Activated CD4-positive, alpha-beta T cell treated with anti-CD3 and anti-CD28 coated beads, Interleukin-2, amount 10 ng/mL, durations not matched to agents 7 days and 5 days (primary cell): ENCODE measurements at regions not wholly inside any gene's neighbourhood (a gene's known extent, or its start where the extent isn't known, plus 50 kb on each side); places are given as distances from the start of the nearest gene placed in this dataset.

Experiments
- CTCF ChIA-PET: fragments of 350-600 bp; sonication (Branson Sonifier 250); formaldehyde crosslinking; loops from one replicate; lab custom pipeline; 2021; ENCODE audit warnings: antibody characterized with exemption; lab: Charles Lee
- POLR2A ChIA-PET: fragments of 350-600 bp; sonication (Branson Sonifier 250); formaldehyde crosslinking; loops from one replicate; lab custom pipeline; 2021; ENCODE audit warnings: antibody characterized with exemption; lab: Charles Lee
- DNase-seq: peaks from one replicate; pipeline ENCODE4 v3.0.0-alpha.2; 2020
- H3K27ac Mint-ChIP-seq: one replicate; pipeline ENCODE4 v1.8.0; 2021; ENCODE audit warnings: mild to moderate bottlenecking, moderate library complexity, mixed read lengths
- H3K27me3 Mint-ChIP-seq: one replicate; pipeline ENCODE4 v1.8.0; 2021; ENCODE audit warnings: mixed read lengths
- H3K36me3 Mint-ChIP-seq: one replicate; pipeline ENCODE4 v1.8.0; 2021; ENCODE audit warnings: low read depth, mixed read lengths
- H3K4me1 Mint-ChIP-seq: one replicate; pipeline ENCODE4 v1.8.0; 2021; ENCODE audit warnings: mixed read lengths
- H3K4me3 Mint-ChIP-seq: one replicate; pipeline ENCODE4 v1.8.0; 2021; ENCODE audit warnings: mild to moderate bottlenecking, moderate library complexity, mixed read lengths
- H3K9me3 Mint-ChIP-seq: one replicate; pipeline ENCODE4 v1.8.0; 2021; ENCODE audit warnings: mixed read lengths

DNA sequence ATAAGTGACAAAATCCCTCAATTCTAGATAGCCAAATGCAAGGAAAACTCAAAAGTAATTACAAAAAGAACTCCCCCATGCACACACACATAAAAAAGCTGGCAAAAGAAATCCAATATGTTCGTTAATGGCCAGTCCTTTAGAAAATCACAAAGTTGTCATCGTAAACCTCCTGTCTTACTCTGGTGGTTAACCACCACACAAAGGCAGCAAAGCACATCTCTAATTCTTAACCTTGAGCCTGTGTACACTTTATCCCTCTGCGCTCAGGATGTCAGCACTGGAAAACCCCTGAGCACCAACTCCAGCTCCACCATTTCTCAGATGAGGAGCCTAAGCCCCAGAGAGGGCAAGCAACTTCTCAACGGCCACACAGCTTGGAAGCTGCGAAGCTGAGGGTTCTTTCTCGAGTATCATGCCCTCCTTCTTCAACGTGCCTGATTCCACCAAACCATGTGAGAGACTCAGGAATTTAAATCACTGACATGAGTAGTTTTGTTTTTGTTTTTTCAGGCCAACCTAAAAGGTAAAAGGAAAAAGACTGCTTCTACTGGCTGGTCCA, 72.5 kb downstream of the C16orf95 start:
- H3K36me3 Mint-ChIP-seq = no peaks in the 10 kb centered on the region
- POLR2A ChIA-PET = no interaction called here
- no peak for DNase-seq
- no peaks in the 10 kb centered on the region for H3K27me3 Mint-ChIP-seq
- no peak overlapping the region for H3K27ac Mint-ChIP-seq
- H3K4me3 Mint-ChIP-seq = no peak overlapping the region
- peaks cover 17% of the 10 kb centered on the region for H3K4me1 Mint-ChIP-seq
- H3K9me3 Mint-ChIP-seq = no peaks in the 10 kb centered on the region
- CTCF ChIA-PET = no interaction called here

DNA sequence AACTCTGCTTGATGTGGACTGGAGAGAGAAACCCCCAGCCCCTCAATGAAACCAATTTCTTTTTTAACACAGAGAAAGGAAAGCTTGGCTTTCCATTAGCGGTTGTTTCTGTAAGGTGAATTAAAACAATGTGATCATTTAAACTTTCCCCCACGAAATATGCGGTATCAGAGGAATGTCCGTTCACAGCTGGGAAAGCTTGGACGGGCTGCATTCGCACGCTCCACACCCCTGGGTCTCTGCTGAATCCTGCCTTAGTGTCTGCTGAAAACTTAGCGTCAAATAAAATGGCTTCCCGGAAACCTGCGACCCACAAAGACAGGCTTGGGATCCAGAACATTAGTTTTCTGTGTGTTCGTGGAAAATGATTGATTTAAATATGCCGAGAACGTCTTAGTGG, 71.7 kb downstream of the C16orf95 start:
- no peak overlapping the region for H3K4me3 Mint-ChIP-seq
- H3K4me1 Mint-ChIP-seq = peaks cover 17% of the 10 kb centered on the region
- CTCF ChIA-PET = interaction anchor here (0.6 kb wide), 1 partner anchor 59 kb away, joined by 3 read pairs; no protein-coding TSS in a partner anchor
- H3K9me3 Mint-ChIP-seq = no peaks in the 10 kb centered on the region
- H3K27me3 Mint-ChIP-seq = no peaks in the 10 kb centered on the region
- H3K27ac Mint-ChIP-seq = no peak overlapping the region
- DNase-seq = no peak
- POLR2A ChIA-PET = no interaction called here
- H3K36me3 Mint-ChIP-seq = no peaks in the 10 kb centered on the region

DNA sequence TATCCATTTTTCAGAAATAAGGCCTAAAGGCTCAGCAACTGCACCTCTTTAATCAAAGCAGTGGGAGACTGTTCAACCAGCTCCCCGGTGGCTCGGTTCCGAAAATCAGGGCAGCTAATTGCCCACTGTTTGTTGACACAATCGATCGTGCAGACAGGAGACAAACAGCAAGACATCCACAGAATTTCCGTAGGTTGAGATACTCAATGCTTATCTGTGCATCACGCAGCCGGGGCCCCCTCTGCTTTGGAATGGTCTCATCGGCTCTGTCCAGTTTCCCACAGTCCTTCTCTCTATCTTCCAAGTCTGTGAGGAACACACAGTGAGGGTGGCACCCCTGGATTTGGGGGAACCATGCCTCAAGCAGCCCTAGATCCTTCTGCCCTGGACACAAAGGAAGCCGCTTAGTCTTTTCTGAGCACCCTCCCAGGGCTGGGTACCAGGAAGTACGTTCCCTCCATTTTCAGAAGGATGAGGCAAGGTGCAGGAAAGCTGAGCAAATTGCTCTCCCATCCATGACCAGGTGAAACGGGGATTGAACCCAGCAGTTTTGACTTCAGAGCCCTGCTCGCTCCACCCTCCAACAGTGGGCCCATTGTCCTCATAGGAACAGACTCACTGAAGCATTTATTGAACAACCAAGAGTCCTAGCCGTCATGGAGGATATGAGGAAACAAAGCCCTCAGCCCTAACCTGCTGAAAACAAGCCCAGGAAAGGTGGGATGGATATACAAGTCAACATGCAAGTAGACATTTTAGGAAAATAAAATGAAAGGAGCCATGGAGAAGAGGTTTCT, 70.7 kb downstream of the C16orf95 start:
- Mint-ChIP-seq H3K27ac (no peak overlapping the region), H3K36me3 (no peaks in the 10 kb centered on the region), H3K9me3 (no peaks in the 10 kb centered on the region), H3K27me3 (no peaks in the 10 kb centered on the region), H3K4me1 (peaks cover 17% of the 10 kb centered on the region), H3K4me3 (no peak overlapping the region)
- POLR2A ChIA-PET = no interaction called here
- CTCF ChIA-PET = no interaction called here
- DNase-seq = no peak

DNA sequence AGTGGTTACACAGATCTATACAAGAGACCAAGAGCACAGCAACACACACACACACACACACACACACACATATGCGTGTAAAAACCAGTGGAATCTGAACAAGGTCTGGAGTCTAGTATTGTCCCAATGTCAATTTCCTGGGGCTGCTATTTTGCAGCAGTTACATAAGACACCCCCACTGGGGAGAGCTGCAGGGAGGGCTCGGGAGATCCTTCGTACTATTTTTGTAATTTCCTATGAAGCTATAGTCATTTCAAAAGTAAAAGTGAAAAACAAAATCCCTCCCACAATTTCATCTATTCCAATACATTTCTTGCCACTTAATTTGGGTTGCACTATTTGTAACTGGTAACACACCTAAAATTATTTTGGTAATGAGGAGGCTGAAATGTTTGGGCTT, 68.5 kb downstream of the C16orf95 start:
- POLR2A ChIA-PET = no interaction called here
- H3K9me3 Mint-ChIP-seq = no peaks in the 10 kb centered on the region
- H3K27ac Mint-ChIP-seq = peak overlapping the region; percentile 32
- H3K36me3 Mint-ChIP-seq = no peaks in the 10 kb centered on the region
- no peak for DNase-seq
- no peak overlapping the region for H3K4me3 Mint-ChIP-seq
- H3K4me1 Mint-ChIP-seq = peaks cover 10% of the 10 kb centered on the region
- H3K27me3 Mint-ChIP-seq = no peaks in the 10 kb centered on the region
- CTCF ChIA-PET = no interaction called here

DNA sequence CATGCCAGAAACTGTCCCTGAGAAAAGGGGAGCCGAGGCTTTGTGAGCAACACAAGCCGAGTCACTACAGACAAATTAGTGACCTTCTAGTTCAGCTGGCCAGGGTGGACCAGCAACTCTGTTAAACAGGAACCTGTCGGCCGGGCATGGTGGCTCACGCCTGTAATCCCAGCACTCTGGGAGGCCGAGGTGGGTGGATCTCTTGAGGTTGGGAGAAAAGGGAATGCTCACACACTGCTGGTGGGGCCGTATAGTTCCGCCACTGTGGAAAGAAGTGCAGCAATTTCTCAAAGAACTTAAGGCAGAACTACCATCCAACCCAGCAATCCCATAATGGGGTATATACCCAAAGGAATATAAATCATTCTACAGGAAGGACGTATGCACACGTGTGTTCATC, 67.8 kb downstream of the C16orf95 start:
- Mint-ChIP-seq H3K36me3 (no peaks in the 10 kb centered on the region), H3K4me3 (no peak overlapping the region)
- CTCF ChIA-PET = no interaction called here

DNA sequence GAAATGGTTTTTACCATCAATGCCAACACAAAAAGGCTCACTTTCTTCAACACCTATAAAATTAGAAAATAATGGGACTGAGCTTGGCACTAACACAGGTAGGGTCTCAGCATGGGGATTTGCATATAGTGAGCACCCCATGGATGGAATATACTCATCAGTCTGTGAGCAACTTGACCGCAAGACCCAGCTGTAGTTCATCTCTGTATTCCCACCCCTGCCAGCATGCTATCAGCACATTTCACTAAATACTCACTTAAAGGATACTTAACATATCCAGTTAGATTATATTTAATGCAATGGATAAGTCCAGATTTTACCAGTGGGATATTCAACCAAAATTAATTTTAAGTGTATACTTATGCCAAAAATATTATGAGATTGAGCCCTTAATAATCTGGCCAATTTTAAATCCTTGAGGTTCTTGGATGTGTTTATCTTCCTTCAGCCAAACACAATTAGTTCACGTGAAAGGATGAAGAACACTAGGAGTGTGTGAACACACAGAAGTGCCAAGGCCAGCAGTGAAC, 66.7 kb downstream of the C16orf95 start:
- no peak overlapping the region for H3K27ac Mint-ChIP-seq
- no peaks in the 10 kb centered on the region for H3K27me3 Mint-ChIP-seq
- no peaks in the 10 kb centered on the region for H3K9me3 Mint-ChIP-seq
- POLR2A ChIA-PET = no interaction called here
- no peak overlapping the region for H3K4me3 Mint-ChIP-seq
- CTCF ChIA-PET = no interaction called here
- peaks cover 9% of the 10 kb centered on the region for H3K4me1 Mint-ChIP-seq
- H3K36me3 Mint-ChIP-seq = no peaks in the 10 kb centered on the region
- DNase-seq = no peak

More for the DNA sequence above, 67.8 kb downstream of the C16orf95 start:
- no peak overlapping the region for H3K27ac Mint-ChIP-seq
- no peaks in the 10 kb centered on the region for H3K9me3 Mint-ChIP-seq
- H3K27me3 Mint-ChIP-seq = no peaks in the 10 kb centered on the region
- POLR2A ChIA-PET = no interaction called here
- H3K4me1 Mint-ChIP-seq = peaks cover 10% of the 10 kb centered on the region
- DNase-seq = no peak

DNA sequence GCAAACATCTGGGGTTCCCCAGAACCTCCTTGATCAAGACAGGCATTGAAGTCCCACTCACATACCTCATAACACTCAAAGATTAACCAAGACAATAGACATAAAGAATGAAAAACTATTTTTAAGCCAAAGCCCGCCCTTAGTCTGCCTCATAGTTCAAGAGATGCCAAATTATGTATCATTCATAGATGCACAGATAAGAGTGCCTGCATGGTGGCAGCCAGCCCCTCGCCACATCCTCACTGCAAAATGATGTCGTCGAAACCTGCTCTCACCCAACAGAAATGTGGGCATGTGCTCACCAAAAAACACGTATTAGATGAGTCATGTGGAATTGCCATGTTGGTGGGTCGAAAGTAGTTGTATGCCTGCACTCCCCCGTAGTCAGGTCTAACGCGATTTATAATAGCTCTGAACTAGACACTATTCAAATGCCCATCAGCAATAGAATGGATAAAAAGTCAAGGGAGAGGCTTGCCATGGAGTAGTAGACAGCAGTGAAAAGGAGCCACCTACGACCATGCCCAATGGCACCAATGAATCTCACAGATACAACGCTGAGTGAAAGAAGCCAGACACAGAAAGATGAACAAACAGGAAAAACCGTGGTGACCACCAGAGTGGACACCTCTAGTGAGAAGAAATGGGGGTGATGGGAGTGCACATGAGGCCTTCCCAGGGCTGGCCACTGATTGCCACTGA, 64.8 kb downstream of the C16orf95 start:
- Mint-ChIP-seq H3K4me1 (peaks cover 9% of the 10 kb centered on the region), H3K36me3 (no peaks in the 10 kb centered on the region), H3K27me3 (no peaks in the 10 kb centered on the region), H3K4me3 (no peak overlapping the region), H3K27ac (no peak overlapping the region), H3K9me3 (no peaks in the 10 kb centered on the region)
- no peak for DNase-seq
- ChIA-PET POLR2A (no interaction called here), CTCF (no interaction called here)
